Epithelial cell of esophagus (primary cell): ENCODE measurements at regions not wholly inside any gene's neighbourhood (a gene's known extent, or its start where the extent isn't known, plus 50 kb on each side); places are given as distances from the start of the nearest gene placed in this dataset.
A peak's percentile ranks its signal among the peaks of the same experiment; 100 is the strongest.

Experiments used
- DNase-seq: peaks from one replicate; pipeline ENCODE4 v3.0.0; 2010; ENCODE audit warnings: low read depth
- H3K4me3 ChIP-seq: 2 replicates; pipeline ENCODE4 v1.5.1; 2011; ENCODE audit warnings: mild to moderate bottlenecking, low read length, control low read depth
- CTCF ChIP-seq: IDR thresholded peaks from 2 replicates; pipeline ENCODE4 v1.5.1; 2011; ENCODE audit warnings: low read depth, mild to moderate bottlenecking, low read length, control low read depth, inconsistent platforms; ENCODE audit not compliant: insufficient read depth; ENCODE audit errors: missing control alignments

- no peak for TF ChIP-seq CTCF
- peak; percentile 86 for DNase-seq
- H3K4me3 ChIP-seq: no peak overlapping the region
Measured at GRCh38 chr11:29914203-29914930, 102.5 kb downstream of the KCNA4 start.

GRCh38 chr11:29913352-29913751 lies 103.5 kb downstream of the KCNA4 start:
- no peak for DNase-seq
- H3K4me3 ChIP-seq: no peak overlapping the region
- TF ChIP-seq CTCF: no peak

GRCh38 chr11:29900382-29900781 lies 116.4 kb downstream of the KCNA4 start:
- TF ChIP-seq CTCF: no peak
- H3K4me3 ChIP-seq: no peak overlapping the region
- DNase-seq: no peak

- DNase-seq: no peak
- H3K4me3 ChIP-seq: no peak overlapping the region
- TF ChIP-seq CTCF: no peak
Measured at GRCh38 chr11:29879560-29879959, 137.3 kb downstream of the KCNA4 start.

GRCh38 chr11:29876192-29876591 lies 140.6 kb downstream of the KCNA4 start:
- no peak overlapping the region for H3K4me3 ChIP-seq
- DNase-seq: no peak
- TF ChIP-seq CTCF: no peak

GRCh38 chr11:29847219-29847618 lies 169.6 kb downstream of the KCNA4 start:
- no peak overlapping the region for H3K4me3 ChIP-seq
- no peak for TF ChIP-seq CTCF
- DNase-seq: no peak
